GM19397 (cell line): ENCODE measurements at regions not wholly inside any gene's neighbourhood (a gene's known extent, or its start where the extent isn't known, plus 50 kb on each side); places are given as distances from the start of the nearest gene placed in this dataset.

Experiments used
- ATAC-seq: cut with Tn5 transposase; IDR thresholded peaks from one replicate; pipeline ENCODE4 v1.9.1; 2021; ENCODE audit warnings: mild to moderate bottlenecking, moderate library complexity; ENCODE audit not compliant: unreplicated experiment

DNA sequence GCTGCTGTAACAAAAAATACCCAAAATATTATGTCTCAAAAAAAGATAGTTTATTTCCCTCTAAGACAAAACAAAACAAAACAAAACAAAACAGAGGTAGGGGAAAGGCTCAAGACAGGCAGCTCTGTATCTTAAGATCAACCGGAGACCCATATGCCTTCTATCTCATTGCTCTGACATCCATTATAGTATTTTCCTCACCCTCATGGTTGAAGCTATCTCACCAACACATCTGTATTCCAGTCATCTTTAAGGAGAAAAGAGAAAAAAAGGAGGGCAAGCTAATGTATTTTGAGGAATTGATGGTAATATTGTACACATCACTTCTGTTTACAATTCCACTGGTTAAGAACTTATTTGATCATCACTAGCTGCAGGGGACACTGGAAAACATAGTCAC, 239.7 kb downstream of the ICOS start:
- ATAC-seq, result no peak

- ATAC-seq, result peak; percentile 23
These were observed 240.9 kb downstream of the ICOS start for GRCh38 chr2:204177251-204177976.

GRCh38 chr2:204177977-204178522, 241.5 kb downstream of the ICOS start:
- peak; percentile 74 for ATAC-seq

DNA sequence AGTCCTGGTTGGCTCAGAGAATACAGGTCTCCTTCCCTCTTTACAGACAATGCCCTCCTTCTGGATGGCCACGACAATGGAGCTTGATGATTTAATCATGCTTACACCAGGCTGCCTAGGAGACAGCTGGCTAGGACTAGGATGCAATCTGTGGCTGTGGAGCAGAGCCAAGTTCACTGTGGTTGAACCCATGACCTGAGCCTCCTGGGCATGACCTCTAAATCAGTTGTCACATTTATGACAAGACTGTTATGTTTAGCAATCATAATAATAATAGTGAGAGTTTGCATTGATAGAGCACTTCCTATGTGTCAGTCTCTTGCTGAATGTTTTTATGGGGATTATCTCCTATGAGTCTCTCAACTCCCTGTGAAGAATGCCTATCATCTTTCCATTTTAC, 244.1 kb downstream of the ICOS start:
- ATAC-seq, result no peak

- ATAC-seq, result no peak
These were observed 247.0 kb downstream of the ICOS start for GRCh38 chr2:204183608-204184007.

DNA sequence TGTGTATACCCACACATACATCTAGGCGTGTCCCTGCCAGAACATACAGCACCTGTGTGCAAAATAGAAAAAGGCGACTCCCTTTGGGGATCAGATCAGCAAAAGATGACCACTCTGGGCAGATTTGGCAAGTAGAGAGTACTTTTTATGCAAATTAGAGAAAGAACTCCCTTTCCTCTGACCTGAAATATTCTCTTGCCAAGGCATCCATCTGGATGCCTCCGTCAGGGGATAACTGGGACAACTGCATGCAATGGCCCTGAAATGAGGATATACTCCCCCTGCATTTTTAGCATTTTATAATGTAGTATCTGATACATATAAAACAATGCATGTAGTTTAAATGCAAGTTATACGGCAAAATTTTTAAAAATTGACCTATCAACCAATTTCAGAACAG, 247.7 kb downstream of the ICOS start:
- ATAC-seq, result no peak

DNA sequence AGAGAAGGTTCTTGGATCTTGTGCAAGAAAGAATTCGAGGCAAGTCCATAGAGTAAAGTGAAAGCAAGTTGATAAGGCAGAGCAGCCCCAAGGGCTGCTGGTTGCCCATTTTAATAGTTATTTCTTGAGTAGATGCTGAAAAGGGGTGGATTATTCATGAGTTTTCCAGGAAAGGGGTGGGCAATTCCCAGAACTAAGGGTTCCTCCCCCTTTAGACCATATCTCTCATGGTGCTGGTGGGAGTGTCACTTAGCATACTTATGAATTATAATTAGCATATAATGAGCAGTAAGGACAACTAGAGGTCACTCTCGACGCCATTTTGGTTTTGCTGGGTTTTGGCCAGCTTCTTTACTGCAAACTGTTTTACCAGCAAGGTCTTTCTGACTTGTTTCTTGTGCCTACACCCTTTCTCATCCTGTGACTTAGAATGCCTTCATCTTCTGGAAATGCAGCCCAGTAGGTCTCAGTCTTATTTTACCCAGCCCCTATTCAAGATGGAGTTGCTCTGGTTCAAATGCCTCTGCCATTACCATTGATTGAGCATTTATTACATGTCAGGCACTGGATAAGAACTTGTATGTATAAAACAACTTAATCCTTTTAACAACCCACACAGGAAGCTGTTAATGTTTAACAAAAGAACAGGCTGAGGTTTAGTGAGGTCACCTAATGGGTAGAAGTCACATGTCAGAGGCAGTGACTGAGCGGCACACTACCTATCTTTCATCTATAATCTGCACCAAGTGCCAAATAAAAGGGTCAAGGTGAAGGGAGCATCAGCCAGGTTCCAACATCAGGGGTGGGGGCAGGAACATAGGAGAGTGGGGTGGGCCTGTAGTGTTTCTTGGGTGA, 250.9 kb downstream of the ICOS start:
- ATAC-seq, result peak; percentile 69

DNA sequence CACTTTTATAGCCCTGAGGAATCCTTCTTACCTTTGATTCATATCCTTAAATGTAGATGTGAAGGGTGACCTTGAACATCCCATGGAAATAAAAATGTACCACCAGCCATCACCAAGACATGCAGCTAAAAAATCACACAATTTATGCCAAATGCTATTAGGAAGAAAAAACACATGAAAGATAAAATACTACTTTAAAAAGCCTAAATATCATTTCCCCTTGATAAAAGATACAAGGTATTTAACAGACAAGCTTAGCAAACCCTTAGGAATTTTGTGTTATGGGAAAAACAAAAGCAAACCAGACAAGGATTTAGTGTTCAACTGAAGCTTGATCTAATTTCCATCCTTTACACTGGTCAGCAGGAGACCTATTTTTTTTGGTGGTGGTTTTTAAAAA, 255.0 kb downstream of the ICOS start:
- ATAC-seq, result no peak

GRCh38 chr2:204195498-204195897, 258.9 kb downstream of the ICOS start:
- ATAC-seq, result no peak

DNA sequence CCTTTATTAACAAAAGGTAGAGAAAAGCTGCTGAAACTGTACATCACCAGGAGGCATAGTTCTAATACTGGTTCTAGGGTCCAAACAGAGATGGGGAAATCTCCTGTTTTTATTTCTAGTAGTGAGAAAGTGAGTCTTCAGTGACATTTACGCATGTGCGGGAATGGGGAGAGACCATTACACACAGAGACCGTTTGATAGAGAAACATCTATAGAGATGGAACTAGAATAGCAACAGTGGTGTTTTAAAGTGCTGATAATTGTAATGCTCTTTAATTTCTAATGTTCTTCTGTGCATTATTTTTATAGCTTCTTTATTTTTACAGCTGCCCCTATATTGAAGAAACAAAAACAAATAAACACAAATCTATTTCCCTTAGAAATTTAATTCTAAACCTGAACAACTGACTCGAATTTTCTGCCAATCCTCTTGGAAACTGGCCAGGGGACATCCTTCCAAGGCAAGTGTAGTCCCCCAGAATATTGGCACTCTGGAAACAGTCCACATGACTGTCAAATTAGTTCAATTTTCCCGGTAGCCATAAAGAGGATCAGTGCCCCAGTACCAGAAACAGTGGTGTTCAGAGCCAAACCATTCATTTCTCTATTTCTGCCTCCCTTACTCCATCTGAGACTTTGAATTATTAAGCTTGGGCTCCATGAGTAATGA, 260.9 kb downstream of the ICOS start:
- ATAC-seq, result no peak

- ATAC-seq, result no peak
These were observed 262.8 kb downstream of the ICOS start for GRCh38 chr2:204199357-204199756.

GRCh38 chr2:204201507-204201906, 264.9 kb downstream of the ICOS start:
- no peak for ATAC-seq

DNA sequence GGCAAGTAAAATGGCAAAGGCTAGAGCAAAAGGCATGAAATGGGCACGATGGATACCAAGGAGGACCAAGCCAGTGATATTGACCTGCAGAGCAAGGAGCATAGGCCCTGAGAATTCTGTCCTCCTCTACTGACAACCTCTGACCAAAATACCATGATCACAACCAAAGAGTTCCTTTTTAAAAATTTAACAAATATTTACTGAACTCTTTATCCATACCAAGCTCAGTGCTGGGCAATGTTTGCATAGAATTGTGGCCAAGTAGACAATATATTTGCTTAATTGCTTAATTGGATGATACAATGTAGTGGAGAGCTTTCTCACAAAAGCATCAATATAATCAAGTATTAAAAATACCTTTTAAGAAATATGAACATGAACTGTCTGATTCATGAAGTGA, 265.7 kb downstream of the ICOS start:
- ATAC-seq, result no peak

GRCh38 chr2:204203704-204204103, 267.1 kb downstream of the ICOS start:
- ATAC-seq, result no peak

GRCh38 chr2:204205082-204205481, 268.5 kb downstream of the ICOS start:
- ATAC-seq, result no peak

DNA sequence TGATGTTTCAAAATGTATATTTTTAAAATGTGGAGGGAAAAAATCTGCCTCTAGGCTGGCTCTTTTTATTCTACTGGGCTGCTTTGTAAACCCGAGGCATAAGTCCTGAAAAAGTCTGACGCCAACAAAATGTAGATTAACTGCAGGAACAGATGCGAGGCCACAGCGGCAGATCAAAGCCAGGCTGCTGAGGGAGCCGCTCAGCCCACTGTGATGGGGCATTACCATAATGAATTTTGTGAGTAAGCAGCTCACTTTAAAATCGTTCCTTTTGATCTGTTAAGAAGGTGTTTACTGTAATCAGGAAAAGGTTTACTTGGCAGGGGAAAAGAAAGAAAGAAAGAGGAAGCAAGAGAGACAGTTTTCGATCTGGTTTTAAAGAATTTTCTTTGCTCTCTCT, 269.0 kb downstream of the ICOS start:
- ATAC-seq, result no peak

- no peak for ATAC-seq
These were observed 271.3 kb downstream of the ICOS start for GRCh38 chr2:204207866-204208265.

- ATAC-seq, result no peak
These were observed 277.0 kb downstream of the ICOS start for GRCh38 chr2:204213588-204213987.

- no peak for ATAC-seq
These were observed 281.5 kb downstream of the ICOS start for GRCh38 chr2:204218040-204218439.

DNA sequence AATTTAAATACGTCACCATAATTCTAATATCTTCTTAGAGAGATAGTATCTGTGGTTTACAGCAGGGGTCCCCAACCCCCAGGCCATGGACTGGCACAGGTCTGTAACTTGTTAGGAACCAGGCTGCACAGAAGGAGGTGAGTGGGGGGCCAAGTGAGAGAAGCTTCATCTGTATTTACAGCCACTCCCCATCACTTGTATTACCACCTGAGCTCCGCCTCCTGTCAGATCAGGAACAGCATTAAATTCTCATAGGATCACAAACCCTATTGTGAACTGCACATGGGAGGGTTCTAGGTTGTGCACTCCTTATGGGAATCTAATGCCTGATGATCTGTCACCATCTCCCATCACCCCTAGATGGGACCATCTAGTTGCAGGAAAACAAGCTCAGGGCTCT, 282.6 kb downstream of the ICOS start:
- no peak for ATAC-seq

- ATAC-seq, result no peak
These were observed 284.3 kb downstream of the ICOS start for GRCh38 chr2:204220896-204221295.
